MM.1S (cell line): ENCODE measurements at regions not wholly inside any gene's neighbourhood (a gene's known extent, or its start where the extent isn't known, plus 50 kb on each side); places are given as distances from the start of the nearest gene placed in this dataset.

Experiments
- CTCF ChIP-seq: fragments of 300-600 bp; sonication (generic); IDR thresholded peaks from 2 replicates; pipeline ENCODE4 v1.5.1; 2016; ENCODE audit warnings: antibody characterized with exemption, low read length, mixed read lengths
- EZH2 ChIP-seq: fragments of 300-600 bp; sonication (generic); optimal IDR thresholded peaks from 2 replicates; pipeline ENCODE3; 2017; ENCODE audit warnings: low read depth, mild to moderate bottlenecking, antibody characterized with exemption, low read length, mixed read lengths
- EZH2phosphoT487 ChIP-seq: fragments of 300-600 bp; sonication (generic); IDR thresholded peaks from 2 replicates; pipeline ENCODE4 v1.6.1; 2018; ENCODE audit warnings: antibody characterized with exemption, low read length

GRCh38 chr1:195097316-195097715 lies 1510.9 kb downstream of the KCNT2 start:
- TF ChIP-seq CTCF = no peak
- no peak for TF ChIP-seq EZH2phosphoT487
- no peak for TF ChIP-seq EZH2
